BLaER1 (cell line): ENCODE measurements at regions not wholly inside any gene's neighbourhood (a gene's known extent, or its start where the extent isn't known, plus 50 kb on each side); places are given as distances from the start of the nearest gene placed in this dataset.
"Not testable (repeated sequence)": the region's sequence is repeated elsewhere in the genome, so short reads cannot be mapped to it uniquely, and the experiment has no call there.

Experiments used
- H3K27ac ChIP-seq: shearing (Covaris generic); formaldehyde crosslinking; 2 replicates; pipeline ENCODE4 v1.8.1; 2022
- H3K27me3 ChIP-seq: shearing (Covaris generic); formaldehyde crosslinking; 2 replicates; pipeline ENCODE4 v1.8.1; 2022
- H3K36me3 ChIP-seq: shearing (Covaris generic); formaldehyde crosslinking; 2 replicates; pipeline ENCODE4 v1.8.1; 2022
- H3K4me1 ChIP-seq: shearing (Covaris generic); formaldehyde crosslinking; 2 replicates; pipeline ENCODE4 v1.8.1; 2022
- H3K4me2 ChIP-seq: shearing (Covaris generic); formaldehyde crosslinking; 2 replicates; pipeline ENCODE4 v1.8.1; 2022
- H3K4me3 ChIP-seq: shearing (Covaris generic); formaldehyde crosslinking; 2 replicates; pipeline ENCODE4 v1.8.1; 2022
- H3K9ac ChIP-seq: shearing (Covaris generic); formaldehyde crosslinking; 2 replicates; pipeline ENCODE4 v1.8.1; 2022
- H3K9me3 ChIP-seq: shearing (Covaris generic); formaldehyde crosslinking; 2 replicates; pipeline ENCODE4 v1.8.1; 2022
- H4K20me1 ChIP-seq: shearing (Covaris generic); formaldehyde crosslinking; 2 replicates; pipeline ENCODE4 v1.8.1; 2022
- Cebpa-rat ChIP-seq: shearing (Covaris generic); IDR thresholded peaks from 2 replicates; pipeline ENCODE4 v1.8.1; 2022

- H3K9ac ChIP-seq: no peak overlapping the region
- H3K9me3 ChIP-seq: no peaks in the 10 kb centered on the region
- no peak overlapping the region for H3K27ac ChIP-seq
- H3K36me3 ChIP-seq: no peaks in the 10 kb centered on the region
- no peak overlapping the region for H3K4me2 ChIP-seq
- no peaks in the 10 kb centered on the region for H4K20me1 ChIP-seq
- no peak overlapping the region for H3K4me3 ChIP-seq
- H3K27me3 ChIP-seq: no peaks in the 10 kb centered on the region
- no peaks in the 10 kb centered on the region for H3K4me1 ChIP-seq
- TF ChIP-seq Cebpa-rat: no peak
Observed at GRCh38 chr1:55517036-55517435, 301.9 kb upstream of the USP24 start.

- not testable (repeated sequence) for H3K27ac ChIP-seq, H3K4me1 ChIP-seq, H3K9ac ChIP-seq, H3K9me3 ChIP-seq, H3K27me3 ChIP-seq, H3K4me2 ChIP-seq, H4K20me1 ChIP-seq, H3K36me3 ChIP-seq, H3K4me3 ChIP-seq
Observed at GRCh38 chr1:55514571-55514970, 299.4 kb upstream of the USP24 start.

- Histone ChIP-seq H3K9ac (no peak overlapping the region), H3K9me3 (no peaks in the 10 kb centered on the region), H4K20me1 (no peaks in the 10 kb centered on the region), H3K4me1 (no peaks in the 10 kb centered on the region), H3K27me3 (no peaks in the 10 kb centered on the region), H3K4me3 (no peak overlapping the region), H3K36me3 (no peaks in the 10 kb centered on the region), H3K27ac (no peak overlapping the region), H3K4me2 (no peak overlapping the region)
- TF ChIP-seq Cebpa-rat: no peak
Observed at GRCh38 chr1:55512466-55512865, 297.3 kb upstream of the USP24 start.

GRCh38 chr1:55507578-55507931 is 292.4 kb upstream of the USP24 start:
- no peaks in the 10 kb centered on the region for H3K9me3 ChIP-seq
- no peaks in the 10 kb centered on the region for H4K20me1 ChIP-seq
- no peak for TF ChIP-seq Cebpa-rat
- H3K27me3 ChIP-seq: no peaks in the 10 kb centered on the region
- H3K36me3 ChIP-seq: no peaks in the 10 kb centered on the region
- no peaks in the 10 kb centered on the region for H3K4me1 ChIP-seq
- no peak overlapping the region for H3K4me2 ChIP-seq
- H3K9ac ChIP-seq: no peak overlapping the region
- no peak overlapping the region for H3K4me3 ChIP-seq
- H3K27ac ChIP-seq: no peak overlapping the region

- H3K27ac ChIP-seq: no peak overlapping the region
- H4K20me1 ChIP-seq: no peaks in the 10 kb centered on the region
- no peak overlapping the region for H3K4me2 ChIP-seq
- H3K27me3 ChIP-seq: no peaks in the 10 kb centered on the region
- no peaks in the 10 kb centered on the region for H3K36me3 ChIP-seq
- no peaks in the 10 kb centered on the region for H3K9me3 ChIP-seq
- no peak overlapping the region for H3K4me3 ChIP-seq
- TF ChIP-seq Cebpa-rat: no peak
- H3K9ac ChIP-seq: no peak overlapping the region
- no peaks in the 10 kb centered on the region for H3K4me1 ChIP-seq
Observed at GRCh38 chr1:55506740-55507577, 291.8 kb upstream of the USP24 start.

GRCh38 chr1:55505326-55505725 is 290.2 kb upstream of the USP24 start:
- no peak for TF ChIP-seq Cebpa-rat
- no peak overlapping the region for H3K4me2 ChIP-seq
- H3K9me3 ChIP-seq: no peaks in the 10 kb centered on the region
- no peak overlapping the region for H3K9ac ChIP-seq
- H3K27ac ChIP-seq: no peak overlapping the region
- no peaks in the 10 kb centered on the region for H3K27me3 ChIP-seq
- no peaks in the 10 kb centered on the region for H3K4me1 ChIP-seq
- no peak overlapping the region for H3K4me3 ChIP-seq
- H3K36me3 ChIP-seq: no peaks in the 10 kb centered on the region
- H4K20me1 ChIP-seq: no peaks in the 10 kb centered on the region

GRCh38 chr1:55504306-55504731 is 289.2 kb upstream of the USP24 start:
- H3K4me3 ChIP-seq: no peak overlapping the region
- no peak overlapping the region for H3K9ac ChIP-seq
- H3K36me3 ChIP-seq: no peaks in the 10 kb centered on the region
- H3K27ac ChIP-seq: no peak overlapping the region
- H3K4me2 ChIP-seq: no peak overlapping the region
- H3K9me3 ChIP-seq: no peaks in the 10 kb centered on the region
- H3K4me1 ChIP-seq: no peaks in the 10 kb centered on the region
- no peaks in the 10 kb centered on the region for H3K27me3 ChIP-seq
- H4K20me1 ChIP-seq: no peaks in the 10 kb centered on the region
- no peak for TF ChIP-seq Cebpa-rat

- no peak overlapping the region for H3K9ac ChIP-seq
- H3K4me2 ChIP-seq: no peak overlapping the region
- no peaks in the 10 kb centered on the region for H3K27me3 ChIP-seq
- H4K20me1 ChIP-seq: no peaks in the 10 kb centered on the region
- H3K27ac ChIP-seq: no peak overlapping the region
- no peak overlapping the region for H3K4me3 ChIP-seq
- no peaks in the 10 kb centered on the region for H3K9me3 ChIP-seq
- H3K4me1 ChIP-seq: no peaks in the 10 kb centered on the region
- no peak for TF ChIP-seq Cebpa-rat
- H3K36me3 ChIP-seq: no peaks in the 10 kb centered on the region
Observed at GRCh38 chr1:55503663-55504305, 288.6 kb upstream of the USP24 start.

- Histone ChIP-seq H3K27me3 (no peaks in the 10 kb centered on the region), H3K36me3 (no peaks in the 10 kb centered on the region), H3K9ac (no peak overlapping the region), H4K20me1 (no peaks in the 10 kb centered on the region), H3K27ac (no peak overlapping the region), H3K9me3 (no peaks in the 10 kb centered on the region), H3K4me1 (no peaks in the 10 kb centered on the region), H3K4me3 (no peak overlapping the region), H3K4me2 (no peak overlapping the region)
- no peak for TF ChIP-seq Cebpa-rat
Observed at GRCh38 chr1:55500601-55501000, 285.4 kb upstream of the USP24 start.

GRCh38 chr1:55490547-55490946 is 275.4 kb upstream of the USP24 start:
- no peak overlapping the region for H3K4me3 ChIP-seq
- H3K9me3 ChIP-seq: no peaks in the 10 kb centered on the region
- H3K27me3 ChIP-seq: no peaks in the 10 kb centered on the region
- no peak overlapping the region for H3K27ac ChIP-seq
- H3K4me1 ChIP-seq: no peaks in the 10 kb centered on the region
- H4K20me1 ChIP-seq: no peaks in the 10 kb centered on the region
- no peak overlapping the region for H3K9ac ChIP-seq
- no peaks in the 10 kb centered on the region for H3K36me3 ChIP-seq
- H3K4me2 ChIP-seq: no peak overlapping the region
- no peak for TF ChIP-seq Cebpa-rat
